HFFc6 (cell line): ENCODE measurements at regions not wholly inside any gene's neighbourhood (a gene's known extent, or its start where the extent isn't known, plus 50 kb on each side); places are given as distances from the start of the nearest gene placed in this dataset.

Experiments used
- DNase-seq: peaks from one replicate; pipeline ENCODE4 v3.0.0-alpha.2; 2018
- H3K27ac Mint-ChIP-seq: 2 replicates; pipeline ENCODE4 v1.8.0; 2020; ENCODE audit warnings: mild to moderate bottlenecking, mixed read lengths
- H3K27me3 Mint-ChIP-seq: 2 replicates; pipeline ENCODE4 v1.8.0; 2021; ENCODE audit warnings: mild to moderate bottlenecking, moderate library complexity, mixed read lengths; ENCODE audit not compliant: insufficient read depth
- H3K36me3 Mint-ChIP-seq: 2 replicates; pipeline ENCODE4 v1.8.0; 2021; ENCODE audit warnings: low read depth, mixed read lengths
- H3K4me1 Mint-ChIP-seq: 2 replicates; pipeline ENCODE4 v1.8.0; 2020; ENCODE audit warnings: low read depth, mixed read lengths
- H3K4me3 Mint-ChIP-seq: 2 replicates; pipeline ENCODE4 v1.8.0; 2020; ENCODE audit warnings: mild to moderate bottlenecking, moderate library complexity, mixed read lengths
- H3K9me3 Mint-ChIP-seq: 2 replicates; pipeline ENCODE4 v1.8.0; 2020; ENCODE audit warnings: mild to moderate bottlenecking, mixed read lengths
- CTCF ChIP-seq: fragments of 200-600 bp; sonication (generic); IDR thresholded peaks from 2 replicates; pipeline ENCODE4 v1.5.0; 2021; ENCODE audit warnings: antibody characterized with exemption, mild to moderate bottlenecking

GRCh38 chr14:101018561-101019290, 115.2 kb upstream of the RTL1 start:
- Mint-ChIP-seq H3K9me3 (peaks cover 28% of the 10 kb centered on the region), H3K36me3 (peaks cover 55% of the 10 kb centered on the region), H3K27me3 (peaks cover 38% of the 10 kb centered on the region), H3K4me1 (peaks cover 21% of the 10 kb centered on the region), H3K27ac (no peak overlapping the region), H3K4me3 (no peak overlapping the region)
- no peak for TF ChIP-seq CTCF
- no peak for DNase-seq

- Mint-ChIP-seq H3K4me3 (peak overlapping the region; percentile 14; the same call in 1 of the 2 replicates), H3K36me3 (peaks cover 55% of the 10 kb centered on the region), H3K9me3 (peaks cover 33% of the 10 kb centered on the region), H3K27me3 (peaks cover 44% of the 10 kb centered on the region), H3K4me1 (peaks cover 21% of the 10 kb centered on the region), H3K27ac (peak overlapping the region; percentile 35)
- DNase-seq, result no peak
- no peak for TF ChIP-seq CTCF
Measured at GRCh38 chr14:101019541-101019940, 116.0 kb upstream of the RTL1 start.

- H3K9me3 Mint-ChIP-seq, result peaks cover 33% of the 10 kb centered on the region
- H3K36me3 Mint-ChIP-seq, result peaks cover 61% of the 10 kb centered on the region
- H3K27me3 Mint-ChIP-seq, result peaks cover 46% of the 10 kb centered on the region
- peaks cover 21% of the 10 kb centered on the region for H3K4me1 Mint-ChIP-seq
- peak overlapping the region; percentile 25; the same call in 1 of the 2 replicates for H3K4me3 Mint-ChIP-seq
- no peak overlapping the region; the same call in 1 of the 2 replicates for H3K27ac Mint-ChIP-seq
- no peak for TF ChIP-seq CTCF
- no peak for DNase-seq
Measured at GRCh38 chr14:101019990-101020710, 116.6 kb upstream of the RTL1 start.

DNA sequence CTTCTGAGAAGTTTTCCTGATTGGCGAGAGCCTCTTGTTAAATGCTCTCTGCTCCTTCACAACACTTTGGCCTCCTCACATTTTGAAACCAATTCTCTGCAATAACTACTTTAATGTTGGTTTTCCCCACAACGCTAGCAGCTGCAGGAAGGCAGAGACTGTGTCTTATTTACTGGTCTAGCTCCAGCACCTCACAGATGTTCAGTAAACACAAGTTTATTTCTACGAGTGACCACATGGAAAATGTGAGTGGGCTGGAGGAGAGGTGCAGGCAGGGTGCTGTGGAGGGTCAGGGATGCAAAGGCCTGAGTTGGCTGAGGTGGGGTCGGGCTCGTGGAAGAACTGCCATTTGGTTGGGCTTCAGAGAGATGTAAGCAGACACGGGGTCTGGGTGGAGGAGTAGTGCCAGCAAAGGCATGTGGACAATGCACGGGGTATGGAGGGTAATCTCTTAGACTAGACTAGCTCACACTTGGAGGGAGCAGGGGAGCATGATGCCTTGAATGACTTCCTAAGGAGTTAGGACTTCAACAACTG, 117.4 kb upstream of the RTL1 start:
- TF ChIP-seq CTCF, result no peak
- H3K36me3 Mint-ChIP-seq, result peaks cover 65% of the 10 kb centered on the region

GRCh38 chr14:101022121-101022520, 118.6 kb upstream of the RTL1 start:
- Mint-ChIP-seq H3K4me3 (no peak overlapping the region; the same call in 1 of the 2 replicates), H3K27me3 (peaks cover 53% of the 10 kb centered on the region), H3K36me3 (peaks cover 68% of the 10 kb centered on the region), H3K4me1 (peaks cover 11% of the 10 kb centered on the region), H3K9me3 (peaks cover 33% of the 10 kb centered on the region), H3K27ac (no peak overlapping the region)
- no peak for TF ChIP-seq CTCF
- DNase-seq, result no peak

More for the DNA sequence above, 117.4 kb upstream of the RTL1 start:
- H3K4me3 Mint-ChIP-seq, result no peak overlapping the region
- no peak overlapping the region; the same call in 1 of the 2 replicates for H3K27ac Mint-ChIP-seq
- no peak for DNase-seq
- H3K27me3 Mint-ChIP-seq, result peaks cover 53% of the 10 kb centered on the region
- peaks cover 33% of the 10 kb centered on the region for H3K9me3 Mint-ChIP-seq
- peaks cover 21% of the 10 kb centered on the region for H3K4me1 Mint-ChIP-seq
